ENCODE measurements at regions not wholly inside any gene's neighbourhood (a gene's known extent, or its start where the extent isn't known, plus 50 kb on each side); places are given as distances from the start of the nearest gene placed in this dataset.
A peak's percentile ranks its signal among the peaks of the same experiment; 100 is the strongest.

GRCh38 chr4:11495818-11496217 lies 67.1 kb upstream of the HS3ST1 start:
- no peak for DNase-seq

- DNase-seq = no peak
These were observed 66.6 kb upstream of the HS3ST1 start for GRCh38 chr4:11495291-11495690.

GRCh38 chr4:11494232-11494631 lies 65.5 kb upstream of the HS3ST1 start:
- DNase-seq = no peak

GRCh38 chr4:11489453-11490083 lies 60.9 kb upstream of the HS3ST1 start:
- DNase-seq = no peak

- DNase-seq = no peak
These were observed 60.2 kb upstream of the HS3ST1 start for GRCh38 chr4:11488657-11489452.

GRCh38 chr4:11487868-11488544 lies 59.3 kb upstream of the HS3ST1 start:
- no peak for DNase-seq

GRCh38 chr4:11487139-11487538 lies 58.4 kb upstream of the HS3ST1 start:
- DNase-seq = no peak

GRCh38 chr4:11485926-11486325 lies 57.2 kb upstream of the HS3ST1 start:
- no peak for DNase-seq

GRCh38 chr4:11484531-11484930 lies 55.8 kb upstream of the HS3ST1 start:
- DNase-seq = no peak

- DNase-seq = no peak
These were observed 54.4 kb upstream of the HS3ST1 start for GRCh38 chr4:11483046-11483445.

- DNase-seq = peak; percentile 29
These were observed 52.0 kb upstream of the HS3ST1 start for GRCh38 chr4:11480683-11481082.

All from activated CD4-positive, alpha-beta T cell treated with anti-CD3 and anti-CD28 coated beads for 48 hours (primary cell).